H9 (cell line): ENCODE measurements at regions not wholly inside any gene's neighbourhood (a gene's known extent, or its start where the extent isn't known, plus 50 kb on each side); places are given as distances from the start of the nearest gene placed in this dataset.

ENCODE experiments used
- DNase-seq: peaks from one replicate; pipeline ENCODE4 v3.0.0-alpha.2; 2017
- H2AFZ ChIP-seq: one replicate; pipeline ENCODE4 v1.6.1; 2013; ENCODE audit warnings: mild to moderate bottlenecking, low read length, control low read depth, moderate library complexity
- H2AK5ac ChIP-seq: 2 replicates; pipeline ENCODE4 v1.6.1; 2013; ENCODE audit warnings: low read length, control low read depth, mixed read lengths; ENCODE audit not compliant: insufficient read length
- H2BK120ac ChIP-seq: one replicate; pipeline ENCODE4 v1.6.1; 2013; ENCODE audit warnings: low read depth, mild to moderate bottlenecking, low read length, control low read depth, inconsistent platforms; ENCODE audit not compliant: poor library complexity, severe bottlenecking
- H2BK12ac ChIP-seq: 2 replicates; pipeline ENCODE4 v1.6.1; 2013; ENCODE audit warnings: low read length, control low read depth, mixed read lengths, low read depth; ENCODE audit not compliant: insufficient read length
- H2BK15ac ChIP-seq: 2 replicates; pipeline ENCODE4 v1.6.1; 2013; ENCODE audit warnings: low read depth, low read length, control low read depth
- H2BK20ac ChIP-seq: one replicate; pipeline ENCODE4 v1.6.1; 2013; ENCODE audit warnings: low read depth, mild to moderate bottlenecking, low read length, control low read depth, inconsistent platforms; ENCODE audit not compliant: poor library complexity, severe bottlenecking
- H2BK5ac ChIP-seq: 2 replicates; pipeline ENCODE4 v1.6.1; 2013; ENCODE audit warnings: low read length, control low read depth, mixed read lengths; ENCODE audit not compliant: insufficient read length
- H3K14ac ChIP-seq: 2 replicates; pipeline ENCODE4 v1.6.1; 2013; ENCODE audit warnings: low read length, control low read depth; ENCODE audit not compliant: insufficient read depth
- H3K18ac ChIP-seq: 2 replicates; pipeline ENCODE4 v1.6.1; 2013; ENCODE audit warnings: low read depth, mild to moderate bottlenecking, mixed read lengths, low read length, control low read depth; ENCODE audit not compliant: insufficient read length
- H3K23ac ChIP-seq: 2 replicates; pipeline ENCODE4 v1.6.1; 2013; ENCODE audit warnings: low read length, control low read depth, mixed read lengths, low read depth; ENCODE audit not compliant: insufficient read length
- H3K23me2 ChIP-seq: 2 replicates; pipeline ENCODE4 v1.6.1; 2013; ENCODE audit warnings: low read depth, mild to moderate bottlenecking, mixed read lengths, low read length, control low read depth; ENCODE audit not compliant: insufficient read length, poor library complexity, severe bottlenecking
- H3K27ac ChIP-seq: 2 replicates; pipeline ENCODE4 v1.5.1; 2013; ENCODE audit warnings: low read length, control low read depth, mixed read lengths, low read depth; ENCODE audit not compliant: insufficient read length
- H3K27me3 ChIP-seq: 2 replicates; pipeline ENCODE4 v1.6.1; 2013; ENCODE audit warnings: low read length, control low read depth, inconsistent platforms; ENCODE audit not compliant: insufficient read depth
- H3K4ac ChIP-seq: 2 replicates; pipeline ENCODE4 v1.6.1; 2013; ENCODE audit warnings: low read depth, mild to moderate bottlenecking, control low read depth, inconsistent platforms, low read length, moderate library complexity
- H3K4me1 ChIP-seq: 2 replicates; pipeline ENCODE4 v1.6.1; 2013; ENCODE audit warnings: low read length, control low read depth, inconsistent platforms; ENCODE audit not compliant: insufficient read depth
- H3K4me2 ChIP-seq: 2 replicates; pipeline ENCODE4 v1.6.1; 2013; ENCODE audit warnings: low read length, control low read depth, mixed read lengths; ENCODE audit not compliant: insufficient read length, insufficient read depth
- H3K56ac ChIP-seq: 2 replicates; pipeline ENCODE4 v1.6.1; 2013; ENCODE audit warnings: low read depth, mild to moderate bottlenecking, mixed read lengths, low read length, control low read depth; ENCODE audit not compliant: insufficient read length
- H3K79me1 ChIP-seq: 2 replicates; pipeline ENCODE4 v1.6.1; 2013; ENCODE audit warnings: low read depth, mild to moderate bottlenecking, moderate library complexity, low read length, control low read depth, inconsistent platforms; ENCODE audit not compliant: insufficient read depth, poor library complexity, severe bottlenecking
- H3K79me2 ChIP-seq: 2 replicates; pipeline ENCODE4 v1.6.1; 2013; ENCODE audit warnings: low read length, control low read depth, inconsistent platforms; ENCODE audit not compliant: insufficient read depth
- H3K9ac ChIP-seq: 2 replicates; pipeline ENCODE4 v1.6.1; 2013; ENCODE audit warnings: low read length, control low read depth, mixed read lengths; ENCODE audit not compliant: insufficient read length; ENCODE audit errors: extremely low read depth
- H3K9me3 ChIP-seq: one replicate; pipeline ENCODE4 v1.6.1; 2013; ENCODE audit warnings: low read depth, low read length, inconsistent platforms; ENCODE audit not compliant: control insufficient read depth
- H3T11ph ChIP-seq: one replicate; pipeline ENCODE4 v1.6.1; 2013; ENCODE audit warnings: mild to moderate bottlenecking, low read length, control low read depth, inconsistent platforms
- H4K20me1 ChIP-seq: one replicate; pipeline ENCODE4 v1.6.1; 2013; ENCODE audit not compliant: control insufficient read depth, insufficient read length, insufficient read depth
- H4K5ac ChIP-seq: 2 replicates; pipeline ENCODE4 v1.6.1; 2013; ENCODE audit warnings: low read depth, mild to moderate bottlenecking, mixed read lengths, low read length, control low read depth; ENCODE audit not compliant: insufficient read length
- H4K8ac ChIP-seq: replicated peaks from 2 replicates; pipeline ENCODE4 v1.6.1; 2013; ENCODE audit warnings: low read length, control low read depth, mixed read lengths, low read depth; ENCODE audit not compliant: insufficient read length
- H4K91ac ChIP-seq: 2 replicates; pipeline ENCODE4 v1.6.1; 2013; ENCODE audit warnings: low read depth, mild to moderate bottlenecking, moderate library complexity, mixed read lengths, low read length, control low read depth; ENCODE audit not compliant: insufficient read length
- H3K27ac Mint-ChIP-seq, 3 experiments: 2 replicates in 2 of 3; 3 replicates in 1 of 3; pipeline ENCODE4 v1.8.0; 2020 to 2021; ENCODE audit warnings: mixed read lengths in 3 of 3, mild to moderate bottlenecking in 1 of 3, moderate library complexity in 1 of 3
- H3K27me3 Mint-ChIP-seq: 2 replicates; pipeline ENCODE4 v1.8.0; 2021; ENCODE audit warnings: low read depth, mild to moderate bottlenecking, moderate library complexity, mixed read lengths
- H3K36me3 Mint-ChIP-seq, 3 experiments: 2 replicates in 2 of 3; 3 replicates in 1 of 3; pipeline ENCODE4 v1.8.0; 2020 to 2021; ENCODE audit warnings: low read depth in 3 of 3, mixed read lengths in 3 of 3; ENCODE audit not compliant: insufficient read depth in 1 of 3
- H3K4me1 Mint-ChIP-seq, 2 experiments: 2 replicates each; pipeline ENCODE4 v1.8.0; 2020; ENCODE audit warnings: mixed read lengths in 2 of 2
- H3K4me3 Mint-ChIP-seq, 2 experiments: 2 replicates in 1 of 2; 3 replicates in 1 of 2; pipeline ENCODE4 v1.8.0; 2020 to 2021; ENCODE audit warnings: mild to moderate bottlenecking in 2 of 2, mixed read lengths in 2 of 2, moderate library complexity in 1 of 2
- H3K9me3 Mint-ChIP-seq, 2 experiments: 2 replicates in 1 of 2; 3 replicates in 1 of 2; pipeline ENCODE4 v1.8.0; 2020; ENCODE audit warnings: mild to moderate bottlenecking in 2 of 2, mixed read lengths in 2 of 2, moderate library complexity in 1 of 2
- CTCF ChIP-seq: fragments of 200-600 bp; sonication (generic); conservative IDR thresholded peaks from 3 replicates; pipeline ENCODE4 v1.8.0; 2021; ENCODE audit warnings: antibody characterized with exemption, mild to moderate bottlenecking
- WGBS: extraction: QIAGEN DNeasy Blood & Tissue Kit; methylation state at CpG from one replicate; pipeline ENCODE4 v1.1.7; 2013; ENCODE audit warnings: missing lambda C conversion rate, low lambda C conversion rate, mixed read lengths; ENCODE audit not compliant: insufficient read length; ENCODE audit errors: extremely low coverage; 5-methylcytosine and 5-hydroxymethylcytosine counted together

- Histone ChIP-seq H4K91ac (no peak overlapping the region), H3K23me2 (no peaks in the 10 kb centered on the region), H4K5ac (no peak overlapping the region), H3K4me2 (no peak overlapping the region), H3K23ac (no peak overlapping the region), H3K4ac (no peak overlapping the region), H3T11ph (no peak overlapping the region), H4K8ac (no peak overlapping the region), H3K56ac (no peak overlapping the region), H2AFZ (no peak overlapping the region), H3K18ac (no peak overlapping the region), H4K20me1 (no peaks in the 10 kb centered on the region), H2BK15ac (no peak overlapping the region), H2BK5ac (no peak overlapping the region), H3K9me3 (no peaks in the 10 kb centered on the region), H2AK5ac (no peak overlapping the region), H3K79me1 (no peaks in the 10 kb centered on the region), H3K4me1 (no peaks in the 10 kb centered on the region), H3K9ac (no peak overlapping the region), H3K79me2 (no peaks in the 10 kb centered on the region), H3K27me3 (no peaks in the 10 kb centered on the region), H2BK12ac (no peak overlapping the region), H3K27ac (no peak overlapping the region), H3K14ac (no peak overlapping the region), H2BK120ac (no peak overlapping the region), H2BK20ac (no peak overlapping the region)
- Mint-ChIP-seq H3K9me3 (peaks cover 16 to 25% of the 10 kb centered on the region in 2 experiments; a peak in 4 of 5 replicates), H3K4me1 (no peaks in the 10 kb centered on the region), H3K36me3 (no peaks in the 10 kb centered on the region; a peak in 3 of 7 replicates), H3K27me3 (no peaks in the 10 kb centered on the region; the same call in 1 of the 2 replicates), H3K4me3 (no peak overlapping the region), H3K27ac (no peak overlapping the region)
- no peak for DNase-seq
- no peak for TF ChIP-seq CTCF
- WGBS = no CpG with 5 or more reads among the region's 1 CpG
Observed at GRCh38 chr7:46446151-46446550, 525.1 kb upstream of the IGFBP3 start.
